H1 (cell line): ENCODE measurements at regions not wholly inside any gene's neighbourhood (a gene's known extent, or its start where the extent isn't known, plus 50 kb on each side); places are given as distances from the start of the nearest gene placed in this dataset.
"Not testable (repeated sequence)": the region's sequence is repeated elsewhere in the genome, so short reads cannot be mapped to it uniquely, and the experiment has no call there.

Source experiments
- CTCF ChIA-PET: fragments of 300-600 bp; sonication (Branson Sonifier 250); formaldehyde crosslinking; loops from one replicate; lab custom pipeline; 2021; ENCODE audit not compliant: partially characterized antibody; lab: Charles Lee
- POLR2A ChIA-PET: fragments of 300-600 bp; sonication (Branson Sonifier 250); formaldehyde crosslinking; loops from one replicate; lab custom pipeline; 2021; ENCODE audit warnings: inconsistent platforms; ENCODE audit not compliant: partially characterized antibody; lab: Charles Lee
- DNase-seq, 2 experiments: peaks; one replicate each; pipeline versions ENCODE4 v3.0.0 to v3.0.0-alpha.2; 2010 to 2022; ENCODE audit warnings: low spot score in 2 of 2, low read depth in 1 of 2, mixed read lengths in 1 of 2
- FAIRE-seq: peaks from 2 replicates; lab custom pipeline; 2011; peaks lifted over from hg19 to GRCh38; lab: Jason Lieb, UNC
- H2AFZ ChIP-seq: 2 replicates; pipeline ENCODE4 v1.8.1; 2012; ENCODE audit warnings: low read length, inconsistent platforms
- H2AK5ac ChIP-seq: 2 replicates; pipeline ENCODE4 v1.6.1; 2013; ENCODE audit warnings: low read depth, low read length
- H2BK120ac ChIP-seq: replicated peaks from 2 replicates; pipeline ENCODE3; 2013; ENCODE audit warnings: low read depth, low read length, inconsistent platforms
- H2BK12ac ChIP-seq: 2 replicates; pipeline ENCODE4 v1.6.1; 2013; ENCODE audit warnings: low read depth, low read length
- H2BK15ac ChIP-seq: 2 replicates; pipeline ENCODE4 v1.6.1; 2013; ENCODE audit warnings: low read length
- H2BK20ac ChIP-seq: 2 replicates; pipeline ENCODE4 v1.6.1; 2013; ENCODE audit warnings: low read length
- H2BK5ac ChIP-seq: 2 replicates; pipeline ENCODE4 v1.6.1; 2013; ENCODE audit warnings: low read depth, low read length
- H3K14ac ChIP-seq: 2 replicates; pipeline ENCODE4 v1.6.1; 2013; ENCODE audit warnings: inconsistent platforms; ENCODE audit not compliant: insufficient read length
- H3K18ac ChIP-seq: 2 replicates; pipeline ENCODE4 v1.6.1; 2013; ENCODE audit warnings: low read length; ENCODE audit errors: extremely low read depth
- H3K23ac ChIP-seq: 2 replicates; pipeline ENCODE4 v1.6.1; 2013; ENCODE audit warnings: inconsistent platforms; ENCODE audit not compliant: insufficient read length
- H3K23me2 ChIP-seq: 2 replicates; pipeline ENCODE4 v1.6.1; 2013; ENCODE audit warnings: low read depth, low read length
- H3K27ac ChIP-seq: 2 replicates; pipeline ENCODE4 v1.6.1; 2011; ENCODE audit warnings: low read depth, low read length, inconsistent platforms
- H3K27me3 ChIP-seq, 4 experiments: replicated peaks in 1 of 4; 1 replicate in 1 of 4; 2 replicates in 3 of 4; pipeline versions ENCODE4 v1.6.1 to v1.8.1; 2011 to 2013; ENCODE audit warnings: low read length in 3 of 4, mild to moderate bottlenecking in 3 of 4, inconsistent platforms in 2 of 4, mixed read lengths in 2 of 4, moderate library complexity in 1 of 4; ENCODE audit not compliant: control insufficient read depth in 3 of 4, insufficient read depth in 3 of 4; ENCODE audit errors: extremely low read depth in 1 of 4
- H3K36me3 ChIP-seq, 4 experiments: 2 replicates each; pipeline versions ENCODE4 v1.6.1 to v1.8.1; 2011 to 2013; ENCODE audit warnings: mild to moderate bottlenecking in 4 of 4, low read length in 3 of 4, moderate library complexity in 2 of 4, control low read depth in 1 of 4, inconsistent platforms in 1 of 4; ENCODE audit not compliant: insufficient read depth in 4 of 4, control insufficient read depth in 2 of 4
- H3K4ac ChIP-seq: replicated peaks from 2 replicates; pipeline ENCODE3; 2013; ENCODE audit warnings: low read length, low read depth, mixed read lengths, inconsistent platforms; ENCODE audit not compliant: insufficient read length
- H3K4me1 ChIP-seq, 4 experiments: replicated peaks in 1 of 4; 1 replicate in 1 of 4; 2 replicates in 3 of 4; pipeline versions ENCODE4 v1.6.1 to v1.8.1; 2011 to 2013; ENCODE audit warnings: low read length in 3 of 4, inconsistent platforms in 2 of 4, mixed read lengths in 1 of 4; ENCODE audit not compliant: insufficient read depth in 4 of 4, control insufficient read depth in 3 of 4
- H3K4me2 ChIP-seq, 2 experiments: 2 replicates each; pipeline versions ENCODE4 v1.6.1 to v1.8.1; 2011 to 2013; ENCODE audit warnings: low read depth in 2 of 2, low read length in 2 of 2, control low read depth in 1 of 2, inconsistent platforms in 1 of 2, mild to moderate bottlenecking in 1 of 2; ENCODE audit not compliant: insufficient read depth in 1 of 2
- H3K4me3 ChIP-seq, 4 experiments: fragments of 200-600, 300-600 bp in 1 of 4; sonication (generic), shearing (Covaris generic), sonication (Bioruptor Twin) in 1 of 4; 2 replicates each; pipeline versions ENCODE4 v1.5.1 to v1.8.1; 2011 to 2016; ENCODE audit warnings: low read length in 4 of 4, low read depth in 3 of 4, control low read depth in 2 of 4, inconsistent platforms in 2 of 4, mild to moderate bottlenecking in 2 of 4, mixed read lengths in 1 of 4, moderate library complexity in 1 of 4; ENCODE audit not compliant: insufficient read depth in 2 of 4; ENCODE audit errors: extremely low read depth in 1 of 4
- H3K56ac ChIP-seq: replicated peaks from 2 replicates; pipeline ENCODE3; 2013; ENCODE audit warnings: low read depth, mild to moderate bottlenecking, mixed read lengths, low read length, inconsistent platforms; ENCODE audit not compliant: insufficient read length
- H3K79me1 ChIP-seq: 2 replicates; pipeline ENCODE4 v1.6.1; 2013; ENCODE audit warnings: low read depth, low read length, control low read depth
- H3K79me2 ChIP-seq, 2 experiments: 2 replicates each; pipeline versions ENCODE4 v1.6.1 to v1.8.1; 2012 to 2013; ENCODE audit warnings: low read length in 2 of 2, mild to moderate bottlenecking in 2 of 2, inconsistent platforms in 1 of 2; ENCODE audit not compliant: insufficient read depth in 2 of 2, control insufficient read depth in 1 of 2
- H3K9ac ChIP-seq, 4 experiments: replicated peaks in 1 of 4; 1 replicate in 1 of 4; 2 replicates in 3 of 4; pipeline versions ENCODE4 v1.6.1 to v1.8.1; 2011 to 2013; ENCODE audit warnings: low read depth in 3 of 4, low read length in 3 of 4, control low read depth in 2 of 4, mild to moderate bottlenecking in 2 of 4, moderate library complexity in 2 of 4, inconsistent platforms in 1 of 4; ENCODE audit errors: extremely low read depth in 1 of 4
- H3K9me3 ChIP-seq, 2 experiments: 2 replicates each; pipeline versions ENCODE4 v1.6.1 to v1.8.1; 2012 to 2013; ENCODE audit warnings: mild to moderate bottlenecking in 2 of 2, moderate library complexity in 2 of 2, control low read depth in 1 of 2, inconsistent platforms in 1 of 2, low read depth in 1 of 2, low read length in 1 of 2, mixed read lengths in 1 of 2; ENCODE audit not compliant: insufficient read depth in 2 of 2
- H4K20me1 ChIP-seq, 2 experiments: replicated peaks in 1 of 2; 2 replicates each; pipeline versions ENCODE3 to v1.8.1; 2011 to 2013; ENCODE audit warnings: inconsistent platforms in 2 of 2, low read length in 2 of 2, mild to moderate bottlenecking in 1 of 2; ENCODE audit not compliant: insufficient read depth in 2 of 2, control insufficient read depth in 1 of 2
- H4K5ac ChIP-seq: 2 replicates; pipeline ENCODE4 v1.6.1; 2013; ENCODE audit warnings: low read length, low read depth, mixed read lengths, inconsistent platforms; ENCODE audit not compliant: insufficient read length
- H4K8ac ChIP-seq: 2 replicates; pipeline ENCODE4 v1.8.0; 2013; ENCODE audit warnings: mild to moderate bottlenecking, moderate library complexity, low read length, inconsistent platforms; ENCODE audit not compliant: insufficient read depth; ENCODE audit errors: extremely low read depth
- H4K91ac ChIP-seq: replicated peaks from 2 replicates; pipeline ENCODE3; 2013; ENCODE audit warnings: low read length, mixed read lengths, inconsistent platforms; ENCODE audit not compliant: insufficient read length
- WGBS, 2 experiments: shearing (Covaris generic) in 1 of 2; methylation state at CpG; one replicate each; pipeline versions ENCODE4 v1.1.6 to v1.1.7; 2013 to 2015; ENCODE audit warnings: low lambda C conversion rate in 2 of 2, mixed read lengths in 2 of 2, inconsistent platforms in 1 of 2, low coverage in 1 of 2, missing lambda C conversion rate in 1 of 2; ENCODE audit not compliant: insufficient replicate concordance in 2 of 2, insufficient coverage in 1 of 2, insufficient read length in 1 of 2; ENCODE audit errors: extremely low coverage in 1 of 2, missing lambda C conversion rate in 1 of 2; 5-methylcytosine and 5-hydroxymethylcytosine counted together

- WGBS, 2 experiments = 92% methylated on average over 32 of the region's 34 CpGs; no CpG with 5 or more reads in 1 of the 2 experiments
- H3K56ac ChIP-seq, H3K23me2 ChIP-seq, H4K8ac ChIP-seq, POLR2A ChIA-PET, H2AK5ac ChIP-seq, H4K91ac ChIP-seq, H3K9ac ChIP-seq, H3K27me3 ChIP-seq, H2AFZ ChIP-seq, H3K14ac ChIP-seq, H3K4ac ChIP-seq, H3K36me3 ChIP-seq, H3K4me3 ChIP-seq, FAIRE-seq, H2BK5ac ChIP-seq, H2BK15ac ChIP-seq, H2BK12ac ChIP-seq, H2BK20ac ChIP-seq, H3K18ac ChIP-seq, H3K4me2 ChIP-seq, H3K9me3 ChIP-seq, H3K79me2 ChIP-seq, H4K5ac ChIP-seq, DNase-seq, H2BK120ac ChIP-seq, H4K20me1 ChIP-seq, H3K23ac ChIP-seq, H3K4me1 ChIP-seq, H3K79me1 ChIP-seq, H3K27ac ChIP-seq: not testable (repeated sequence)
- CTCF ChIA-PET = interaction anchor here (1.7 kb wide), 1 partner anchor 23 kb away, joined by 4 read pairs; no protein-coding TSS in a partner anchor
These were observed 160.7 kb downstream of the ZIC4 start for GRCh38 chr3:147245638-147246037.

- H3K9ac ChIP-seq, H2BK5ac ChIP-seq, H3K23me2 ChIP-seq, H3K27me3 ChIP-seq, H2BK20ac ChIP-seq, H3K23ac ChIP-seq, H3K27ac ChIP-seq, H2AK5ac ChIP-seq, H3K9me3 ChIP-seq, H3K36me3 ChIP-seq, H3K14ac ChIP-seq, H3K4ac ChIP-seq, FAIRE-seq, H2BK120ac ChIP-seq, H3K79me1 ChIP-seq, H3K4me1 ChIP-seq, H2BK15ac ChIP-seq, DNase-seq, H3K56ac ChIP-seq, H4K20me1 ChIP-seq, H2BK12ac ChIP-seq, H3K79me2 ChIP-seq, H4K8ac ChIP-seq, H3K18ac ChIP-seq, H3K4me3 ChIP-seq, H4K91ac ChIP-seq, POLR2A ChIA-PET, H3K4me2 ChIP-seq, H4K5ac ChIP-seq: not testable (repeated sequence)
- H2AFZ ChIP-seq = peak overlapping the region; percentile 20
- CTCF ChIA-PET = interaction anchor here (0.7 to 1.7 kb wide), 2 partner anchors 24 to 125 kb away, joined by 3 to 4 read pairs; no protein-coding TSS in a partner anchor
- 91% methylated on average over 9 of the region's 10 CpGs; no CpG with 5 or more reads in 1 of the 2 experiments for WGBS, 2 experiments
These were observed 161.3 kb downstream of the ZIC4 start for GRCh38 chr3:147245022-147245421.
